ENCODE measurements at regions not wholly inside any gene's neighbourhood (a gene's known extent, or its start where the extent isn't known, plus 50 kb on each side); places are given as distances from the start of the nearest gene placed in this dataset.

GRCh38 chr22:49448526-49448925 is 379.1 kb downstream of the BRD1 start:
- Histone ChIP-seq H3K4me1 (ENCODE audit: insufficient read depth, low read length) (peaks cover 9% of the 10 kb centered on the region), H3K9me3 (ENCODE audit: low read length) (no peaks in the 10 kb centered on the region), H3K79me2 (ENCODE audit: insufficient read depth, low read length) (no peaks in the 10 kb centered on the region), H2AFZ (ENCODE audit: low read length) (no peak overlapping the region), H4K20me1 (ENCODE audit: insufficient read depth, low read length) (no peaks in the 10 kb centered on the region), H3K4me2 (ENCODE audit: low read depth, low read length) (no peak overlapping the region), H3K36me3 (replicated peaks in 1 of 2; ENCODE audit: control insufficient read depth in 1 of 2, insufficient read depth in 2 of 2, low read length in 2 of 2) (no peaks in the 10 kb centered on the region), H3K27me3 (ENCODE audit: control insufficient read depth in 1 of 2, insufficient read depth in 2 of 2, low read length in 2 of 2) (peaks cover 4 to 59% of the 10 kb centered on the region in 2 experiments; a peak in 4 of 5 replicates), H3K4me3 (replicated peaks in 1 of 3; ENCODE audit: insufficient read depth in 1 of 3, low read depth in 2 of 3, low read length in 3 of 3) (no peak overlapping the region), H3K27ac (ENCODE audit: extremely low read length, insufficient read depth, low read length) (no peak overlapping the region), H3K9ac (ENCODE audit: insufficient read depth, low read depth, low read length) (no peak overlapping the region)
- no peak for ATAC-seq
- no peak for FAIRE-seq
- intact Hi-C loops (cut with micrococcal nuclease; ENCODE audit: unreplicated experiment) (no loop called here), in situ Hi-C loops (cut with HindIII; ENCODE audit: extremely low pct_ligation_motif_present, low pct_unique_long_range_greater_than_20kb) (no loop called here)
- no TSS peak for BruUV-seq (replicated peaks)
- no peak for DNase-seq (ENCODE audit: low spot score)
- TF ChIP-seq THRA (CRISPR knock-in tag; IDR thresholded peaks at IDR 0.05; ENCODE audit: borderline replicate concordance), result no peak
- no peak for TF ChIP-seq ZNF101 (CRISPR knock-in tag; IDR thresholded peaks at IDR 0.05; ENCODE audit: borderline replicate concordance, low read depth)
- no peak for TF ChIP-seq ZBTB34 (CRISPR knock-in tag; IDR thresholded peaks at IDR 0.05)
- no peak for TF ChIP-seq RNF219 (CRISPR knock-in tag; IDR thresholded peaks at IDR 0.05)
- TF ChIP-seq HHEX (CRISPR knock-in tag; IDR thresholded peaks at IDR 0.05), result no peak
- TF ChIP-seq ELK4 (CRISPR knock-in tag; IDR thresholded peaks at IDR 0.05; ENCODE audit: borderline replicate concordance), result no peak
- TF ChIP-seq ESRRA (CRISPR knock-in tag; IDR thresholded peaks at IDR 0.05; ENCODE audit: low read depth), result no peak
- TF ChIP-seq FOSL2 (CRISPR knock-in tag; IDR thresholded peaks at IDR 0.05), result no peak
- no peak for TF ChIP-seq ZNF317 (CRISPR knock-in tag; IDR thresholded peaks at IDR 0.05)
- TF ChIP-seq UBTF (CRISPR knock-in tag; IDR thresholded peaks at IDR 0.05), result no peak
- ChIA-PET CTCF (ENCODE audit: low intra/inter-chr PET ratio, low total read pairs) (no interaction called here), POLR2A (no interaction called here)
- 18% methylated on average over 8 of the region's 14 CpGs for WGBS (ENCODE audit: low lambda C conversion rate)

Data from HepG2 (cell line).